ENCODE measurements at regions not wholly inside any gene's neighbourhood (a gene's known extent, or its start where the extent isn't known, plus 50 kb on each side); places are given as distances from the start of the nearest gene placed in this dataset.

- H3K9me3 ChIP-seq (ENCODE audit: insufficient read depth in 2 of 2, low read depth in 1 of 2, low read length in 1 of 2), result no peaks in the 10 kb centered on the region
- no peaks in the 10 kb centered on the region for H4K20me1 ChIP-seq (replicated peaks in 1 of 2; ENCODE audit: control insufficient read depth in 1 of 2, insufficient read depth in 2 of 2, low read length in 2 of 2)
- no peak overlapping the region for H2BK20ac ChIP-seq (ENCODE audit: low read length)
- H2BK5ac ChIP-seq (ENCODE audit: low read depth, low read length), result no peak overlapping the region
- H2BK15ac ChIP-seq (ENCODE audit: low read length), result no peak overlapping the region
- ChIA-PET CTCF (ENCODE audit: partially characterized antibody) (no interaction called here), POLR2A (ENCODE audit: partially characterized antibody) (no interaction called here)
- WGBS, 2 experiments (ENCODE audit: extremely low coverage in 1 of 2, insufficient coverage in 1 of 2, insufficient read length in 1 of 2, insufficient replicate concordance in 2 of 2, low coverage in 1 of 2, low lambda C conversion rate in 2 of 2, missing lambda C conversion rate in 1 of 2), result 84% methylated on average over 3 of the region's 3 CpGs; no CpG with 5 or more reads in 1 of the 2 experiments
- no peak overlapping the region for H2BK120ac ChIP-seq (replicated peaks; ENCODE audit: low read depth, low read length)
- H3K4me1 ChIP-seq (replicated peaks in 1 of 4; ENCODE audit: control insufficient read depth in 3 of 4, insufficient read depth in 4 of 4, low read length in 3 of 4), result no peaks in the 10 kb centered on the region
- no peak overlapping the region for H3K4me3 ChIP-seq (ENCODE audit: extremely low read depth in 1 of 4, insufficient read depth in 2 of 4, low read depth in 3 of 4, low read length in 4 of 4)
- H2AFZ ChIP-seq (ENCODE audit: low read length), result no peak overlapping the region
- no peak overlapping the region for H3K18ac ChIP-seq (ENCODE audit: extremely low read depth, low read length)
- no peak overlapping the region for H2BK12ac ChIP-seq (ENCODE audit: low read depth, low read length)
- H3K36me3 ChIP-seq (ENCODE audit: control insufficient read depth in 2 of 4, insufficient read depth in 4 of 4, low read length in 3 of 4), result no peaks in the 10 kb centered on the region
- no peak overlapping the region for H4K91ac ChIP-seq (replicated peaks; ENCODE audit: insufficient read length, low read length)
- no peak overlapping the region for H3K14ac ChIP-seq (ENCODE audit: insufficient read length)
- no peak overlapping the region for H3K56ac ChIP-seq (replicated peaks; ENCODE audit: insufficient read length, low read depth, low read length)
- H4K8ac ChIP-seq (ENCODE audit: extremely low read depth, insufficient read depth, low read length), result no peak overlapping the region
- H2AK5ac ChIP-seq (ENCODE audit: low read depth, low read length), result no peak overlapping the region
- no peak overlapping the region for H3K23ac ChIP-seq (ENCODE audit: insufficient read length)
- no peaks in the 10 kb centered on the region for H3K23me2 ChIP-seq (ENCODE audit: low read depth, low read length)
- H4K5ac ChIP-seq (ENCODE audit: insufficient read length, low read depth, low read length), result no peak overlapping the region
- no peak overlapping the region for H3K27ac ChIP-seq (ENCODE audit: low read depth, low read length)
- DNase-seq (ENCODE audit: low read depth in 1 of 2, low spot score in 2 of 2) (no peak), FAIRE-seq (no peak)
- H3K4me2 ChIP-seq (ENCODE audit: insufficient read depth in 1 of 2, low read depth in 2 of 2, low read length in 2 of 2), result no peak overlapping the region
- no peak overlapping the region for H3K9ac ChIP-seq (replicated peaks in 1 of 4; ENCODE audit: extremely low read depth in 1 of 4, low read depth in 3 of 4, low read length in 3 of 4)
- H3K27me3 ChIP-seq (replicated peaks in 1 of 4; ENCODE audit: control insufficient read depth in 3 of 4, extremely low read depth in 1 of 4, insufficient read depth in 3 of 4, low read length in 3 of 4), result no peaks in the 10 kb centered on the region
- no peak overlapping the region for H3K4ac ChIP-seq (replicated peaks; ENCODE audit: insufficient read length, low read depth, low read length)
- no peaks in the 10 kb centered on the region for H3K79me1 ChIP-seq (ENCODE audit: low read depth, low read length)
- no peaks in the 10 kb centered on the region for H3K79me2 ChIP-seq (ENCODE audit: control insufficient read depth in 1 of 2, insufficient read depth in 2 of 2, low read length in 2 of 2)
- TF ChIP-seq BRCA1 (IDR thresholded peaks at IDR 0.05; ENCODE audit: low read depth, low read length), result no peak
- no peak for TF ChIP-seq RXRA (IDR thresholded peaks at IDR 0.05; ENCODE audit: insufficient read depth, low read depth, low read length)
- TF ChIP-seq RFX5 (IDR thresholded peaks at IDR 0.05; ENCODE audit: borderline replicate concordance, low read depth, low read length), result no peak
- no peak for TF ChIP-seq KDM5A (IDR thresholded peaks at IDR 0.05; ENCODE audit: low read length)
- TF ChIP-seq, protein P1, sequence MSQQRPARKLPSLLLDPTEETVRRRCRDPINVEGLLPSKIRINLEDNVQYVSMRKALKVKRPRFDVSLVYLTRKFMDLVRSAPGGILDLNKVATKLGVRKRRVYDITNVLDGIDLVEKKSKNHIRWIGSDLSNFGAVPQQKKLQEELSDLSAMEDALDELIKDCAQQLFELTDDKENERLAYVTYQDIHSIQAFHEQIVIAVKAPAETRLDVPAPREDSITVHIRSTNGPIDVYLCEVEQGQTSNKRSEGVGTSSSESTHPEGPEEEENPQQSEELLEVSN (IDR thresholded peaks at IDR 0.05), result no peak
- TF ChIP-seq SIRT6 (IDR thresholded peaks at IDR 0.05; ENCODE audit: low read length), result no peak
- no peak for TF ChIP-seq GTF2F1 (IDR thresholded peaks at IDR 0.05; ENCODE audit: borderline replicate concordance, low read depth, low read length)
- TF ChIP-seq SAP30 (IDR thresholded peaks at IDR 0.05; ENCODE audit: insufficient read depth, insufficient replicate concordance, low read length), result no peak
- TF ChIP-seq BCL11A (IDR thresholded peaks at IDR 0.05; ENCODE audit: low read depth in 2 of 2, low read length in 2 of 2), result no peak
- no peak for TF ChIP-seq SP4 (IDR thresholded peaks at IDR 0.05; ENCODE audit: low read length)
- no peak for TF ChIP-seq SIN3A (conservative IDR thresholded peaks at IDR 0.05 in 1 of 2, IDR thresholded peaks at IDR 0.05 in 1 of 2; ENCODE audit: low read depth in 1 of 2, low read length in 2 of 2)
- TF ChIP-seq ATF3 (IDR thresholded peaks at IDR 0.05; ENCODE audit: insufficient read depth, low read depth, low read length), result no peak
Observed at GRCh38 chr9:28209130-28209529, 635.8 kb upstream of the C9orf72 start.
